ENCODE measurements at regions not wholly inside any gene's neighbourhood (a gene's known extent, or its start where the extent isn't known, plus 50 kb on each side); places are given as distances from the start of the nearest gene placed in this dataset.

- TF ChIP-seq CTCF (IDR thresholded peaks at IDR 0.05; ENCODE audit: insufficient read depth, low read depth, low read length) (no peak), EZH2 (IDR thresholded peaks at IDR 0.05; ENCODE audit: insufficient read depth, low read length) (no peak)
Measured at GRCh38 chr4:180391613-180392012, 1851.6 kb upstream of the TENM3 start.
